ENCODE measurements at regions not wholly inside any gene's neighbourhood (a gene's known extent, or its start where the extent isn't known, plus 50 kb on each side); places are given as distances from the start of the nearest gene placed in this dataset.

DNA sequence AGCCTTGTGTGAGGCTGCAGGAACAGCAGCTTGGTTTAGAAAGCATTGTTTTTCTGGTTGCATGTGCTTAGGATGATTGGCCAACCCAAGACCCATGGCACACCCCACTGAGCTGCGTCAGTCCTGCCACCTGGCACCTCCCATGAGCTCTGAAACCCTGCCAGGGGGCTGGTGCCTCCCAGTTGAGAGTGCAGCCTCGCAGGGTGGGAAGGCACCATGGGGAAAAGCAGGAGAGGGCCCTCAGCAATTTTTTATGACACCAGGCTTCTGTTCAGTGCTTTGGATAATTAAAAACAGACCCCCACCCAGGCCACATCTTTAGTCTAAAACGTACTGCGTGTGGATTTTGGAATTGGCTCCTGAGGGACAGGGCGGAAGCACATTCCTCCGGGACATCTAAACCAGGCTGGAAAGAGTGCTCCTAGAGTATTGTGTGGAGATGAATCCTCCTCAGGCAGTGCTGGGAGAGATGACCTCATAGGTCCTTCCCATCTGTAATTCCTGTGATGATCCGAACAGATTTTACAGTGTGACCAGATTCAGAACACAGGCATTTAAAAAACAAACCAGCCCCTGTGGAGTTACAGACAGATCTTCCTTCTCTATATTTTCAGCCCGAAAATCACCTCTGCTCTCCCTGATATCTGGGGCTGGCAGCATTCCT is 438.3 kb downstream of the ZNF521 start:
- DNase-seq = peak; percentile 47

DNA sequence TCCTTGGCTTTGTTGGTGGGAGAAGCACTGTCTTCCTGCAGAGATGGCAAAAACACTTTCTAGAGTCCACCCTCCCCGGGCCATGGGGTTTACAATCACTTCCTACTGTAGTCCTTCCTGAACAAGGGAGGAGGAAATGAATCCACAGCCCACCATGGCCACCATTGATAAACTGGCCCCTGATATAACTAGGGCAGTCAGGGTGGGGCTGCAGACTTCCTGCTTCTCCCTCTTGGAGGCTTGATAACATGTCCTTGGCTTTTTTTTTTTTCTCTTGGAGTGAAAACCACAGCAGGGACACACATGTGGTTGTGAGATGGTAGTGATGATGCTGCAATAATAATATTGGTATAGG is 437.8 kb downstream of the ZNF521 start:
- DNase-seq = peak; percentile 10

DNA sequence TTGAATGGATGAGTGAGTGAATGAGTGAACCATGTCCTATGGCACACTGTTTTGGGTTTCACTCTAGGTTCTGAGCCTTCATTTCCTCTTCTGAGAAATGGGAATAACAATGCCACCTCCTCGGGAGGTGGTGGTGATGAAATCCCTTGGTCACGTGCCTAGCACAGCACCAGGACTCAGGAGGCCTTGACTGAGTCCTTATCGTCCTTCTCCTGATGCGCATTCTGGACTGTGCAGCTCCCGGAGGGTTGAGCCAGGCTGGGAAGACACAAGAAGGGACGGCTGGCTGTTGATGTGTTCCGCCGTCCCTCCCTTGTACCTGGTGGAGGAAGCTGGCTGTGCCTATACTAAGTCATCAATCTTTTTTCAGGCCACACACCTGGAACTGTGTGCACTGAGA is 437.3 kb downstream of the ZNF521 start:
- no peak for DNase-seq

DNA sequence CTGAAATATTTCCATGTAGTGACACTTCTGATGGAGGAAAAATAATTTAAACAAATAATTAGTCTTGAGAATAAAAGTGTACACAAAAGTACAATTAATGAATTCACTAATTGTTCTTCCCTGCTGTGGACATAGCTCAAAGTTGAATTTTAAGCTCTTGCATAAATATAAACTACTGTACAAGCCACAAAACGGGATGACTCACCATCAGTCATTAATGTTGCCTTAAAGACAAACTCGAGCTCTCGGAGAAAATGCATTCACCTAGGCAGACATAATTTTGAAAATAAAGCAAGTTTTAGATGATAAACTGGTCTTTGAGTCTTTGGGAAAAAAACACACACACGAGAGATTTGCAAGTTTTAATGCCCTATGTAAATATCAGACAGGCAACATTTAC is 436.4 kb downstream of the ZNF521 start:
- peak; percentile 44 for DNase-seq

DNA sequence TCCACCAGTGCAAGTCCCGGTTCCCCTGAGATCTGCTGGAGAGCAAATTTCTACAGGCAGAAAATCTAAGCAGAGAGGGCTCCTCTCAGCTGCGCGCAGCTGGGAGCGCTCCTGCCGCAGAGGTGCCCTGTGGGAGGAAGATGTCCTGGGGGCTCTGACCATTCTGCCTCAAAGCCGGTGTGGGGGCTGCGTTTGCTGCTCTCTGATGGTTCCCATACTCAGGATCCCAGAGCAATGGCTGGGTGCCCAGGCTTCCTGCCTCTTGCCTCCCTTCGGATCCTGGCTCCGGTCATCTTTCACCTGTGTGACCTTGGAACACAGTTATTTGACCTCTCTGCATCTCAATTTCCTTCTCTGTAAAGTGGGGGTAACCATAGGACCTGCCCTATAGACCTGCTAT is 434.2 kb downstream of the ZNF521 start:
- DNase-seq = no peak

DNA sequence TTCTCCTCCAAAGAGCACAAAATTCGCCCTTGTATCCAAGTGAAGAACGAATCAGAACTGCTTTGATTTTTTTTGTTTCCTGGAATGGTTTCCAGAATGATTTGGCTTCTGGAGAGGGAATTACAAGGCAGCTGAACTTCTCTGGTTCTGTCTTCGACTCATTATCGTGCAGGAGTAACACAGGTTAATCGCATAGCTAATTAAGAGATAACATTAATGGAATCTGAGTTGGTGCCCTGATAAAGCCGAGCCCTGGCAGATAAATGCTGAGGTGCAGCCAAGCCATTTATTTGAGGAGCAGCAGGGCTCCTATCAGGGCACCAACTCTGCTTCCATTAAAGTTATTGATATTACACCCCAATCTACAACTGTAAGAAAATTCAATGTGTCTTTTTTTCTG is 433.7 kb downstream of the ZNF521 start:
- DNase-seq = no peak

DNA sequence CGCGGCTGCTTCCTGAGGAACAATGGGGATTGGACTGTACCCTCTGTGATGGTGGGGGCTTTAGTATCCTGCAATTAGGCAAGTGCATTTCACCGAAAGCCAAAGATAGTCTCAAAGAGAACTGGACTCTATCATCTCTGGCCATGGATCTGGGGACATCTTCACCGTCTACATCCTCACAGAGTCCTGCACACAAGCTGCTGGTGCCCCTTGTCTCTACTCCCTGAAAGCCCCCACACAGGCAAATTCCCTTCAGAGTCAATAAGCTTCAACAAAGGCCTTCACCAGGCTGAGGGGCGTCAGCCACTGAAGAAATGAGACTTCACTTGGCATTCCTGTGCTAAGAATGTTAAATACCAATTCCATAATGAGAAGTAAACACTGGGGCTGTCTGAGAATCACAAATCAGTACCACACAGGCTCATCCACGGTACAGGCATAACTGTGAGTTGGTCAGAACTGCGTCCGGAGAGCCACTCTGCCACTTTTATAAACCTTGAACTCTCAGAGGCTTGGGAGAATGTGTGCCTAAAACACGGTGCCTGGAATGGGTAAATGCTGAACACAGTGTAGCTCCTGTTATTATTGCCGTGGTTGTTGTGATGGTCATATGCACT is 432.7 kb downstream of the ZNF521 start:
- no peak for DNase-seq

DNA sequence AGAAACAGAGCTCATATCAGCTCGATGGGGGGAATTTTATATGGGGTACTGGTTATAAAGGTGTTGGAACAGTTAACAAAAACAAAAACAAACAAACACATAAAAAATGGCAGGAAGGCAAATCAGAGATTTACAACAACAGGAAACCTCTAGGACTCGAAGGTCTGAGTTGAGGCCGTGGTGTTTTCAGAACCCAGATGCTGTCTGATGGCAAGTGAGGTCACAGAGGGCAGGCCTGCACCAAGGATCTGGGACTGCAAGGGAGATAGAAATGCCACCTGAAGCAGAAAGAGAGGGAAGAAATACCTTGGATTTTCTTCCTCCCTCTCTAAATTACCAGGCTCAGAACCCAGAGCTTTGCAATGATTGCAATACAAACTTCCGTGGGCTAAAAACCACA is 429.5 kb downstream of the ZNF521 start:
- no peak for DNase-seq

DNA sequence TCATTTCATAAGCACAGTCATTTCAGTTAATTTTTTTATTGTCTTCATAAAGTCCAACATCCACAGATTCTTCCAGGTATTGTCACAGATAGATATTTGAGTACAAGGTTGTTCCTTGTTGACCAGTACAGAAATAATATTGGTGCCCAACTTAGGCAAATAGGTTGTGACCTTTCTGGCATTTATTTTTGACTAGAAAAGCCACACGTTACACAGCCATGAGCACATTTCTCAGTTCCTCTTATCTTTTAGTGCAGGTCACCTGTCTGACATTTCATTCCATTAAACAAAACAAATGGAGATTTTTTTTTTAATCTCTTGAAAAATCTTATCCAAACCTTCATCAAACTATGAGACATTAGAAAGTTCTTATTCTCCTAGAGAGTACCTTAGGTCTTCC is 428.8 kb downstream of the ZNF521 start:
- DNase-seq = no peak

DNA sequence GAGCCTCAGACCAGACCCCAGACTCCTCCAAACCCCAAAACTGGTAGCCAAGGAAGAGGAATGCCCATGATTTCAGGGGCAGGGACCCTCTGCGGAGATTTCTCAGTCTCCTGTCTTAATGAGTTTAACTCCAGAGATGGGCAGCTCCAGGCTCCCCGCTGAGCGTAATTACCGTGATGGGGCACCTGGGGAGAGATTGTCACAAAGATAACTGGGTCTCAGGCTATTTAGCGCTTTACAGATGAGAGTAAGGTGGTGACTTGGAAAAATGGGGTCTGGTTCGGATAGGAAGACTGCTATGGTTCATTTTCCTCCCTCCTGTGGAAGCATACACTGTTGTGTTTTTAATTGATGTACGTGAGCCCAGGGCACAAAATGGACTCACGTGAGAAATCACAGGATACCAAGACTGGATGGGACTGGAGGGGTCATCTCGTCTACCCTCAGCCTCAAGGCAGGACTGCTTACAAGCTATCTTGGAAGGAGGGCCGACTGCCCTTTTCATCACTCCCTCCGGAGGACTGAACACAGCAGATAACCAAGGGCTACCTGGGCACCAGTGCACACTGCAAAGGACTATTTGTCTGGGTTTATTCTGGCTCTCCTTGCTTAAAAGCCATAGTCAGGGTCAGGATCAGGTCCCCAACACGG is 427.8 kb downstream of the ZNF521 start:
- no peak for DNase-seq

DNA sequence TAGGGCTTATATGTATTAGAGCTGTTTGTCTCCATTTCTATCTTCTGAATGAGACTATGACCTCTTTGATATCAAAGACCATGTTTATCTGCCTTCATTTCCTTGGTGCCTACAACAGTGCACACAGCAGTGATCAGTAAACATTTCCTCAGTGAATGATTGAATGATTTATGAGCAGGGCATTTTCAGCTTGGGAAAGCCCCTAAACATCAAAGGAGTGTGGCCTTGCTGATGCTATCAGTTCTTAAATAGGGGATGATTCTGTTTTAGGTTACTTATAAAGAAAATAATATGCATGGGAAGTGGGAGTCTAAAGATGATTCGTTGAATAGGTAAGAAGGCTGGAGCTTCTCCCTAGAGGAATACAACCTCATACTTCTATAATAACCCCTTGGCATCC is 425.3 kb downstream of the ZNF521 start:
- DNase-seq = no peak

DNA sequence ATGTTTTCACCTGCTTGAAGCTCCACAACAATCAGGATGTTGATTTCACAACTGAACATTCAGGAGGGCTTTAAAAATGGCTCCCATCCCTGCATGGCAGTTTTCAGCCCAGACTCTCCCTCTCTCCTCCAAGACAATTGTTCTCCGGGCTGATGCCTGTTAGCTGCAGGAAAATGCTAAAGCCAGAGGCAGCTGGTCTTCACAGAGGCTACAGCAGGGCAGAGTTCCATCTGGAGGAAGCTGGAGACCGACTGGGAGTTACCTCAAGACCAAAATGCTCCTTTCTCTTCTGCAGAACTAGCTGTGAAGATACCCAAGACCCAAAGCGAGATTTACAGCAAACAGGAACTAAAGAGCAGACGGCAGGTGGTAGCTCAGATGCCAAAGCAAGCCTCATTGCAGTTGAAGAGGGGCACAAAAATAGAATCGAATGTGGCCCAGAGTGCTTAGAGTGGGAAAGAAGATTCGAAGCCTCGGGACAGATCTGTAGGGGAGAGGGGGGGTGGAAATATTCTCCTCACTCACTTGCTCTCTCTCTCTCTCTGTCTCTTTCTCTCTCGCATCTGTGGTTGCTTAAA is 423.6 kb downstream of the ZNF521 start:
- no peak for DNase-seq

DNA sequence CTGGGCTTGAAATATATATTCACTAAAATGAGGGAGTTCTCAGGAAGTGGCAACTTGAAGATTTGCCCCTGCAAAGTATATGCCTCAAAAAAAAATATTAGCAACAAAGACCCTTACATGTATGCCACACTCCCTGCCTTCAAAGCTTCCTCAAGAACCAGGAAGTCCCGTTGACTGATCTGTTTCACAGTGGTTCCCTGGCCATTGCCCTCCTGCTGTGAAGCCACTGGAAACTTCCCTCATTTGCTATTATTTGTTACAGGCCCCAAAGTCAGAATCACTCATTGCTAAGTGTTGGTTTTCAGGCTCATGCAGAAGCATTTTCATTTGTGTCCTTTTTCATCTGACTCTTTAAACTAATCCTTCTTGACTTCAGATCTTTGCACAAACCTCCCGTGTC is 421.5 kb downstream of the ZNF521 start:
- no peak for DNase-seq

DNA sequence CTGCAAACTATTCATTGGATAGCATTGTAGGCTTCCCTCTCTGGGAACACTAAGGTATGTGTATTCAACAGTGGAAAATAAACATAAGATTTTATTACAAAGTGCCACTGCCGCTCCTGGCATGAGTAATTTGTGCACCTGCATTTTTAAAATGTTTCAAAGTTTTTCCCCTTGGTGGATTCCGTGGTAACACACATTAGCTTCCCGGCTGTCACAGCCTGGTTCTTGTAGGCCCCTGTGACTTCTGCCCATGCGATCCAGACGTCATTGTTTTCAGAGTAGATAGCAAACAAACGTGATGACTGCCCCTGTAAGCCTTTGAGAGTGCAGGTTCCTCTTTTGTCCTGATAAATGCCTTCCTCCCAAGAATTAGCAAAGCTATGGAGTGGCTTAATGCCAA is 421.0 kb downstream of the ZNF521 start:
- no peak for DNase-seq

DNA sequence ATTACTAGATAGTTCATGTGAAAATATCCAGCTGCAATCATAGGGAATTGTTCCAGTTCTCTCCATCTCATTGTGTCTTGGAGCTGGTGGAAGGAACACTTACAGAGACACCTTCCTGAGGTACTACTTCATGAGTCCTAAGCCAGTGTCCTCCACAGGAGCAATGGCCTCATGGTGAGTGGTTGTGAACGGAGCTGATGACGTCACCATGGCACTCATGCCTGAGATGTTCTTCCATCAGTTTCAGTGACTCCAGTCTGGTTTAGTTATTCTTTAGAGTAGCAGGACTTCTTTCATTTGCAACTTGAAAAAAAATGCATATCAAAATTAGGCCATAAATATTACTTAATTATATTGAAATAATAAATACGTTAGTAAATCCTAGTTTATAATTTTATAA is 418.6 kb downstream of the ZNF521 start:
- DNase-seq = no peak

DNA sequence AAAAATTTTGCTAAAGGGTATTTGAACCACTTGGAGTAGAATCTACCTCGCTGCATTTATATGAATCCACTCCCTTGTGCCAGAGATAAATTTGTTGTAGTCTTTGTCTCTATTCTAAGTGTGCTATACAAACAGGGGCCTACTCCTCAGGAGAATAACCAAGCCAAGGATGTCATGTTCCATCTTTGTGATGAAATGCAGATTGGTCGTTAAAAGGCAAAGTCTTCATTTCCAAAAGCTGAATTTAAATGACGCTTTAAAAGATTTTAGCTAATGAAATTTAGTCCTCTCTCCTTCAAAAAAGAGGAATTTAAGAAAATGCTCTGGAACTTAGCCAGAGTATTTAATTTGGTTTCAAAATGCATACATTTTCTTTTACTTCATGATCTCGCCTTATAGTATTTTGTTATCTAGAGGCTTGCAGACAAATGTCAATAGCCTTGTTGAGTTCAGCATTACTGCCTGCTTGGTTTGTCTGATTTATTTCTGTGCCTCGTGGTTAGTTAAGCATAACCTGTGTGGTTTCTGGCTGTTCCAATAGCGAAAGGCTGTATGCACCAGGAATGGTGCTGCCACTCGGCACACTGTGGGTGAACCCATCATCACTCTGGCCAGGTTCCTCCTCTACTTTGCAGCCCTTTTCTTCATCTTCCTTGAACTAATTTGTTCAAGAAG is 417.6 kb downstream of the ZNF521 start:
- no peak for DNase-seq

DNA sequence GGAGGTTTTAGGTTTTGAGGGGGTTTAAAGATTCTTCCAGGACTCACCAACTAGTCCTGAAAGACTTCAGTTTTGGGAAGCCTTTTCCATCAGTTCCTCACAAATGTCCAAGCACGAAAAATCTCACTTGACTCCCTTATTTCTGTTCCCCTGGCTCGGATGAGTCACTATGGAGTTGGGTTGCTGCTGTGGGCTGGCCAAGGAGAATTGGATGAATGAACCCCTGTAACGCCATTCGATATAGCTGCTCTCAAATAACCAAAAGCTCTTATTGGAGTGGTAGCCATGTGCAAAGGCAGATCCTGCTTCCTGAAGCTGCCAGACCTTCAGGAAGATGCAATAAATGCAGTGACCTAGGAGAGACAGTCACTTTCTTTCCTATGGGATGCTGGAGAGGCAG is 417.0 kb downstream of the ZNF521 start:
- DNase-seq = no peak

DNA sequence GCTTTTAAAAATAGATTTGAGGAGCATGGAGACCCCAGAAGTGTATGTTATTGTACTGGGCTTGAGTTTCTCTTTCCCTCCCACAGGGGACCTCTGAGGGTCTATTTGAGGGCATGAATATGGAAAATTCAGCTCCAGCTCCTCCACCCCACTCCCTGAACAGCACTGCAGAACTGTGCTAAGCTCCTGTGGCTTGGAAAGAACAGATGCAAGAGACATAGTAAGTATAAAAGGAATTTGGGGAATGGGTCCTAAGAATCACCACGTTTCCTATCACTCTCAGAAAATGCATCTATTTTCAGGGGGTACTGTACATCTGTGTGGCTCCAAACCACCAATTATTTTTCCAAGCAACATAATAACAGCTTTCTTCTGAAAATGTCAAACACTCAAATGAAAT is 416.1 kb downstream of the ZNF521 start:
- DNase-seq = no peak

DNA sequence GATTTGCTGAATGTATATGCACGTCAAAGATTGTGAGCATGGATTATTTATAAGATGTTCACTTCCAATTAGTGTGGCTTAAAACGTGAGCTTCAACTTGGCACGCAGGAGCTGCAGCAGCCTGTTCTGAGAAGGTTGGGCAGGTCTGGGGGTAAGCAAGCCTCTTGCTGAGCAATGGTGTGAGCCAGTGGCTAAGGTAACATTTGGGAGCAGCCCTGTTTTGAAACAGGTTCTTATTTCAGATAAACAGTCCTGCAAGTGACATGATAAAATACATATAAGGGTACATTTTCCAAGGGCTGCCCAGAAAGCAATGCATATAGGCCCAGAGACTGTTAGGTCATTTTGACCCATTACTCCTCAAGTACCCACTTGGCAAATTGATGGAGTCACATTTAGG is 415.3 kb downstream of the ZNF521 start:
- no peak for DNase-seq

DNA sequence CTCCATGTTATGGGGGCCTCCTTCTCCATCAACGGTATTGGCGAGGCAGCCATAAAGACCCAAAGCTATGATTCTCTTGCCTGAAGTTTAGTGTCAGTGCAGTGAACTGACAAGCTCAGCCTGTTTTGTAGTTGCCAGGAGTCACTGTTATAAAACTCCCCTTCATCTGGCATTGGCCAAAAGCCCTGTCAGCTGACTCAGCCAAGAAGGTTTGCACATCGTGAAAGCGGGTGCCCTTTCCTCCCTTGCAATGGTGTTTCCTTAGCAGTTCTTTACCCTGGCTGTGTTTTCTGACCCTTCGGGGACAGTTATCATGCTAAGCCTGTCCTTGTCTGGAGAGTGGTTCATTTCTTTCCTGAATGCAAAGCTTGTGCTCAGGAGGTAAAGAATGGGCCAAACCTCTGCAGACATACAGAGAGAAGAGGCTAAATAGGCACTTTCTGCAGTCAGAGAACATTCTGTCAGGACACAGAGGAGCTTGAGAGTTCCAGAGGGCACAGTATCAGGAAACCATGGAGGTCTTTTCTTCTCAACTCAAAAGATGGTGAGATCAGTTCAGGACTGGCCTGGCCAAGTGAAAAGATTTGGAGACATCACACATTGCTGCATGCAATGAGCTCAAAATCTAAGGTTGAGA is 414.2 kb downstream of the ZNF521 start:
- DNase-seq = no peak

DNA sequence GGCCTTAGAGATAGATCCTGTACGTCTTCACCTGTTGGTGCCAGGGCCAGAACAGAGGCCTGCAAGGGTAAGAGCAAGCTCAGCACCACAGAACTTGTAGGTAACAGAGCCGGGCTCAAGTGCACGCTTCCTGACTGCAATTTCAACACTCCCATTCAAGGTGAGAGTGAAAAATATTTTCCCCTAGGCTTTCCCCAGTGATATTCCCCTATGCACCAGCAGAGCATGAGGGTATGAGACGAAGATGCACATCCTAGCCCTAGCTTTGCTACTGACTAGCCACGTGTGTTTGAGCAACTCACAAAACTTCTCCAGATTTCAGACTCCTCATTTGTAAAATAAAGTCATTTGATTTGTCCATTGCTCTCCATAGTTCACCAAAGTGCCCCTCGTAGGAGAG is 411.6 kb downstream of the ZNF521 start:
- no peak for DNase-seq

DNA sequence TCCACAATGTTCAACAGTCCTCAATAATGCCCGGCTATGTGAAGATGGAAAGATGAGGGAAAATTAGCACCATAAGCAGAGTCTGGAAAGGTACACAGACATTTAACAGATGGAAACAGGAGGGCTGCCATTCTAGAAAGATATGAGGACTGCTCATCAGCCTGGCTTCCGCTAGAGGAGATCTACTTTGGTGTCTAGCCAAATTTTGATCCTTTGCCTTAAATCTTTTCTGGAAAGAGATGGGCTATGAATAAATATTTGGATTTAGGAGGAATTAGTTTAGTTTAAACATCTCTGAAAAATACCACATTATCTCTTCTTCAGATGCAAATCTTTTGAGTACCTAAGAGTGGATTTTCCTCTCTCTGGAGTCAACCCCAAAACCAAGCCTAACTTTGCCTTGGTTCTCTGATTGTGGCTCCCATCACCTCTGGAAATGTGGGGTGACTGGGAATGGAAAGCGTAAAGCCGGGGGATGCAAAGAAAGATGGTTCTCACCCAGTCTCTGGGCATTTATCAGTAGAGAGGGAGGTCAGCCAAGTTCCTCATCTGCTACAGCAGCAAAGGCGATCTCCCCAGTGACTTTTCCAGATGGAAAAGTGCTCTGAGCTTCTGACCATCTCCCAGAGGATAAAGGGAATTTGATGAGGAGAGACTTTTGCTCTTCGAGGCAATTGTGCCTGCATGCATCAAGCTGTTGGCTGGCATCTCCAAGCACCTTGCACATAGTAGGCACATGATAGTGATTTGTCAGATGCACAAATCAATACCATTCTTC is 410.6 kb downstream of the ZNF521 start:
- no peak for DNase-seq
